ENCODE measurements at regions not wholly inside any gene's neighbourhood (a gene's known extent, or its start where the extent isn't known, plus 50 kb on each side); places are given as distances from the start of the nearest gene placed in this dataset.

- no peak for TF ChIP-seq MXI1 (IDR thresholded peaks at IDR 0.05; ENCODE audit: borderline replicate concordance, low read depth, low read length)
- TF ChIP-seq, protein P1, sequence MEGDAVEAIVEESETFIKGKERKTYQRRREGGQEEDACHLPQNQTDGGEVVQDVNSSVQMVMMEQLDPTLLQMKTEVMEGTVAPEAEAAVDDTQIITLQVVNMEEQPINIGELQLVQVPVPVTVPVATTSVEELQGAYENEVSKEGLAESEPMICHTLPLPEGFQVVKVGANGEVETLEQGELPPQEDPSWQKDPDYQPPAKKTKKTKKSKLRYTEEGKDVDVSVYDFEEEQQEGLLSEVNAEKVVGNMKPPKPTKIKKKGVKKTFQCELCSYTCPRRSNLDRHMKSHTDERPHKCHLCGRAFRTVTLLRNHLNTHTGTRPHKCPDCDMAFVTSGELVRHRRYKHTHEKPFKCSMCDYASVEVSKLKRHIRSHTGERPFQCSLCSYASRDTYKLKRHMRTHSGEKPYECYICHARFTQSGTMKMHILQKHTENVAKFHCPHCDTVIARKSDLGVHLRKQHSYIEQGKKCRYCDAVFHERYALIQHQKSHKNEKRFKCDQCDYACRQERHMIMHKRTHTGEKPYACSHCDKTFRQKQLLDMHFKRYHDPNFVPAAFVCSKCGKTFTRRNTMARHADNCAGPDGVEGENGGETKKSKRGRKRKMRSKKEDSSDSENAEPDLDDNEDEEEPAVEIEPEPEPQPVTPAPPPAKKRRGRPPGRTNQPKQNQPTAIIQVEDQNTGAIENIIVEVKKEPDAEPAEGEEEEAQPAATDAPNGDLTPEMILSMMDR (conservative IDR thresholded peaks at IDR 0.05; ENCODE audit: low read depth, low read length) = no peak
- no peak for TF ChIP-seq BHLHE40 (IDR thresholded peaks at IDR 0.05; ENCODE audit: low read depth, low read length)
- no peak for TF ChIP-seq NFE2L2 (IDR thresholded peaks at IDR 0.05; ENCODE audit: low read depth, low read length)
- TF ChIP-seq POLR2A (IDR thresholded peaks at IDR 0.05; ENCODE audit: low read depth, low read length) = no peak
- no peak for TF ChIP-seq SMC3 (IDR thresholded peaks at IDR 0.05; ENCODE audit: low read depth, low read length)
- TF ChIP-seq RCOR1 (IDR thresholded peaks at IDR 0.05; ENCODE audit: insufficient replicate concordance, low read length) = no peak
- no peak for TF ChIP-seq USF2 (IDR thresholded peaks at IDR 0.05; ENCODE audit: low read depth, low read length)
- no peak for TF ChIP-seq RAD21 (IDR thresholded peaks at IDR 0.05; ENCODE audit: low read length)
- TF ChIP-seq RFX5 (IDR thresholded peaks at IDR 0.05; ENCODE audit: low read depth, low read length) = no peak
- no peak for TF ChIP-seq MAZ (IDR thresholded peaks at IDR 0.05; ENCODE audit: borderline replicate concordance, low read depth, low read length)
- TF ChIP-seq, protein P2, sequence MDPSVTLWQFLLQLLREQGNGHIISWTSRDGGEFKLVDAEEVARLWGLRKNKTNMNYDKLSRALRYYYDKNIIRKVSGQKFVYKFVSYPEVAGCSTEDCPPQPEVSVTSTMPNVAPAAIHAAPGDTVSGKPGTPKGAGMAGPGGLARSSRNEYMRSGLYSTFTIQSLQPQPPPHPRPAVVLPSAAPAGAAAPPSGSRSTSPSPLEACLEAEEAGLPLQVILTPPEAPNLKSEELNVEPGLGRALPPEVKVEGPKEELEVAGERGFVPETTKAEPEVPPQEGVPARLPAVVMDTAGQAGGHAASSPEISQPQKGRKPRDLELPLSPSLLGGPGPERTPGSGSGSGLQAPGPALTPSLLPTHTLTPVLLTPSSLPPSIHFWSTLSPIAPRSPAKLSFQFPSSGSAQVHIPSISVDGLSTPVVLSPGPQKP (IDR thresholded peaks at IDR 0.05; ENCODE audit: borderline replicate concordance, low read depth, low read length) = no peak
- TF ChIP-seq CEBPB (IDR thresholded peaks at IDR 0.05; ENCODE audit: low read depth, low read length) = no peak
- TF ChIP-seq MAFK (IDR thresholded peaks at IDR 0.05; ENCODE audit: low read depth, low read length) = no peak
These were observed 425.7 kb upstream of the ZFP42 start for GRCh38 chr4:187569871-187570270.
